Lung (tissue), 11 donors: ENCODE measurements at regions not wholly inside any gene's neighbourhood (a gene's known extent, or its start where the extent isn't known, plus 50 kb on each side); places are given as distances from the start of the nearest gene placed in this dataset.

Experiments used
- ATAC-seq: fragments of 200-7000 bp; cut with Tn5 transposase; one replicate; pipeline ENCODE4 v1.9.1; 2020; ENCODE audit warnings: moderate number of reproducible peaks; ENCODE audit not compliant: insufficient read depth, low FRiP score
- DNase-seq, 3 donors: peaks; one replicate each; pipeline ENCODE4 v3.0.0-alpha.2; 2013 to 2017
- H3K27ac ChIP-seq, 2 donors: one replicate each; pipeline ENCODE4 v1.5.1; 2013; ENCODE audit warnings: mild to moderate bottlenecking in 2 of 2, moderate library complexity in 2 of 2, control low read depth in 1 of 2, inconsistent platforms in 1 of 2, low read depth in 1 of 2, low read length in 1 of 2
- H3K27me3 ChIP-seq, 3 donors: one replicate each; pipeline ENCODE4 v1.5.1; 2013; ENCODE audit warnings: low read length in 2 of 3; ENCODE audit not compliant: control insufficient read depth in 3 of 3, insufficient read depth in 3 of 3
- H3K36me3 ChIP-seq, 4 donors: one replicate each; pipeline ENCODE4 v1.5.1; 2013; ENCODE audit warnings: low read length in 4 of 4, mild to moderate bottlenecking in 1 of 4, moderate library complexity in 1 of 4; ENCODE audit not compliant: control insufficient read depth in 4 of 4, insufficient read depth in 4 of 4
- H3K4me1 ChIP-seq, 5 donors: one replicate each; pipeline ENCODE4 v1.5.1; 2013; ENCODE audit warnings: low read length in 5 of 5, mild to moderate bottlenecking in 2 of 5, moderate library complexity in 1 of 5; ENCODE audit not compliant: control insufficient read depth in 5 of 5, insufficient read depth in 5 of 5
- H3K4me3 ChIP-seq: one replicate; pipeline ENCODE4 v1.5.1; 2013; ENCODE audit warnings: mild to moderate bottlenecking, control low read depth, moderate library complexity
- H3K9ac ChIP-seq, 2 donors: one replicate each; pipeline ENCODE4 v1.5.1; 2013; ENCODE audit warnings: low read length in 2 of 2, control low read depth in 1 of 2; ENCODE audit not compliant: insufficient read depth in 1 of 2
- H3K9me3 ChIP-seq, 4 donors: one replicate each; pipeline ENCODE4 v1.5.1; 2013; ENCODE audit warnings: low read length in 3 of 4, mild to moderate bottlenecking in 1 of 4, moderate library complexity in 1 of 4; ENCODE audit not compliant: control insufficient read depth in 4 of 4, insufficient read depth in 3 of 4
- CTCF ChIP-seq: IDR thresholded peaks from 2 replicates; pipeline ENCODE4 v1.5.1; 2012; ENCODE audit warnings: mild to moderate bottlenecking; ENCODE audit errors: control extremely low read depth, extremely low read depth
- WGBS, 2 donors: extraction: QIAGEN DNeasy Blood & Tissue Kit; methylation state at CpG; one replicate each; pipeline ENCODE4 v1.1.7; 2013; 5-methylcytosine and 5-hydroxymethylcytosine counted together
- donor health status: control.
- donor health status: control.
- donor health status: Bipolar disorder and iron deficiency.
- donor health status: healthy.
- donor health status: DM: yes; HTN: yes; CAD: no.

GRCh38 chr2:19228715-19229114 lies 129.7 kb downstream of the OSR1 start:
- Histone ChIP-seq H3K27ac (no peak overlapping the region), H3K27me3 (no peaks in the 10 kb centered on the region), H3K4me1 (peaks cover 0 to 16% (median 0%) of the 10 kb centered on the region in 5 donors), H3K9me3 (peaks cover 0 to 2% (median 0%) of the 10 kb centered on the region in 4 donors), H3K36me3 (no peaks in the 10 kb centered on the region), H3K9ac (no peak overlapping the region), H3K4me3 (no peak overlapping the region)
- ATAC-seq (no peak), DNase-seq (no peak)
- 80 to 90% methylated on average over 3 of the region's 3 CpGs for WGBS, 2 donors
- TF ChIP-seq CTCF = no peak

GRCh38 chr2:19228181-19228593 lies 130.2 kb downstream of the OSR1 start:
- no peak overlapping the region for H3K27ac ChIP-seq
- H3K36me3 ChIP-seq = no peaks in the 10 kb centered on the region
- 84 to 86% methylated on average over 3 of the region's 3 CpGs for WGBS, 2 donors
- TF ChIP-seq CTCF = no peak
- H3K4me3 ChIP-seq = no peak overlapping the region
- DNase-seq (no peak), ATAC-seq (no peak)
- peaks cover 0 to 2% (median 0%) of the 10 kb centered on the region in 4 donors for H3K9me3 ChIP-seq
- no peaks in the 10 kb centered on the region for H3K27me3 ChIP-seq
- peaks cover 0 to 16% (median 0%) of the 10 kb centered on the region in 5 donors for H3K4me1 ChIP-seq
- H3K9ac ChIP-seq = no peak overlapping the region

GRCh38 chr2:19226871-19227270 lies 131.6 kb downstream of the OSR1 start:
- H3K4me3 ChIP-seq = no peak overlapping the region
- DNase-seq (no peak), ATAC-seq (no peak)
- no peak for TF ChIP-seq CTCF
- H3K9me3 ChIP-seq = peaks cover 0 to 2% (median 0%) of the 10 kb centered on the region in 4 donors
- no peaks in the 10 kb centered on the region for H3K27me3 ChIP-seq
- no peak overlapping the region for H3K27ac ChIP-seq
- H3K4me1 ChIP-seq = peaks cover 0 to 16% (median 0%) of the 10 kb centered on the region in 5 donors
- H3K9ac ChIP-seq = no peak overlapping the region
- WGBS, 2 donors = 86 to 94% methylated on average over 4 of the region's 4 CpGs
- H3K36me3 ChIP-seq = no peaks in the 10 kb centered on the region

- TF ChIP-seq CTCF = no peak
- Histone ChIP-seq H3K4me1 (peaks cover 0 to 16% (median 0%) of the 10 kb centered on the region in 5 donors), H3K27me3 (no peaks in the 10 kb centered on the region), H3K9me3 (peaks cover 0 to 2% (median 0%) of the 10 kb centered on the region in 4 donors), H3K9ac (no peak overlapping the region), H3K27ac (no peak overlapping the region), H3K4me3 (no peak overlapping the region), H3K36me3 (no peaks in the 10 kb centered on the region)
- no peak for DNase-seq
- no peak for ATAC-seq
- WGBS, 2 donors = 91 to 92% methylated on average over 6 of the region's 6 CpGs
Observed at GRCh38 chr2:19226386-19226785, 132.0 kb downstream of the OSR1 start.
